ENCODE measurements at regions not wholly inside any gene's neighbourhood (a gene's known extent, or its start where the extent isn't known, plus 50 kb on each side); places are given as distances from the start of the nearest gene placed in this dataset.

- no peak for DNase-seq (ENCODE audit: low spot score)
These were observed 61.8 kb upstream of the SP4 start for GRCh38 chr7:21365866-21366624.

- DNase-seq (ENCODE audit: low spot score), result no peak
These were observed 60.8 kb upstream of the SP4 start for GRCh38 chr7:21367081-21367480.

GRCh38 chr7:21367537-21367936 lies 60.3 kb upstream of the SP4 start:
- no peak for DNase-seq (ENCODE audit: low spot score)

DNA sequence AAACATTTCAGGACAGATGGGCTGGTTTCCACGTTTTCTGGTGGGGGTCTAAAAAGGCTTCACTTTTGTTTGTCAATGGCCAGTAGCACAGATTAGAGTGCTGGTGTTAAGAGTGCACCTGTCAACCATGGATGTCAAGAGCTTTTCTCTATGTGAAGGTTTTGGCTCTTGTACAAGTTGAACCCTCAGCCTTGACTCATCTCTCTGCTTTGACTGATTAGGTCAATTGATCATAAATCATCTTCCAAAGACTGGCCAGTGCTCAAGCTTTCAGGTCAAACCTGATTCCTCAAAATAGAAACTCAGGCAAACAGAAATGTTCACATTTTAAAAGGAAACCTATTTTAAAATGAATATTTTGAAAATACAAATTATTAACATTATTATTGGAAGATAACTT lies 59.6 kb upstream of the SP4 start:
- no peak for DNase-seq (ENCODE audit: low spot score)

DNA sequence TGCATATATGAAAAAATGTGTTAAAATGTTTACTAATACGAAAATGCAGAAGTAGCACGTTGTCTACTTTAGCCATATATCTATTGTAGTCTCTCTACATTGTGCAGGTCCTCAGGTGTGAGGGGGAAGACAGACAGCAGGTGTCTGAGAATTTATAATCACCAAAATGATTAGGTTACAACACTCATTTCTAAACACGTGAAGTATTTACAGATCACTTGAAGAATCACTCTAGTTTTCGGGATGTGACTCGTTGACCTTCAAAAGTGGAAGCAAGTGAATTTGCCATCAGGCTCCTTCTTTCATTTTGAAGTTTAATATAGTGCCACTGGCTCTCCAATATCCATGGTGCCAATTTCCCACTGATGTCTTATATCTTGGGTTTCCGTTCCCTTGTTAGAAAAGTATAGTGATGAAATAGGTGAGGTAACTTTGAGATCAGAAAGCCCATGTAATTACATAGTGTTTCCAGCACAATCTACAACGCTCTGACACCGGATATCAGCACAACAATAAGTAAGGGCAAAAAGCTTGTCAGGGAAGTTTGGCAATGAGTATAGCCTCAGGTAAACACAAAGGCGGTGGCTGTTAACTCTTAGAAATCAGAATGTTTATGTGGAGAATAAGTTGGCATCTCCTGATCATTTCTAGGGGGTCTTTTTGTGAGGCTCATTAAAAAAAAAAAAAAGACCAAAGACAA lies 57.5 kb upstream of the SP4 start:
- DNase-seq (ENCODE audit: low spot score), result no peak

GRCh38 chr7:21371360-21371759 lies 56.5 kb upstream of the SP4 start:
- DNase-seq (ENCODE audit: low spot score), result no peak

DNA sequence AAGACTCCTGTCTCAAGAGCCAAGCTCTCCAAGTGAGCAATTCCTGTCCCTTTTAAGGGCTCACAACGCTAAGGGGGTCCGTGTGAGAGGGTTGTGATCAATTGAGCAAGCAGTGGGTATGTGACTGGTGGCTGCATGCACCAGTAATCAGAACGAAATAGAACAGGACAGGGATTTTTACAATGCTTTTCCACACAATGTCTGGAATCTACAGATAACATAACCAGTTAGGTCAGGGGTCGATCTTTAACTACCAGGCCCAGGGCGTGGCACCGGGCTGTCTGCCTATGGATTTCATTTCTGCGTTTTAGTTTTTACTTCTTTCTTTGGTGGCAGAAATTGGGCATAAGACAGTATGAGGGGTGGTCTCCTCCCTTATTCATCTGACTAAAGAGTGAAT lies 54.9 kb upstream of the SP4 start:
- DNase-seq (ENCODE audit: low spot score), result no peak

DNA sequence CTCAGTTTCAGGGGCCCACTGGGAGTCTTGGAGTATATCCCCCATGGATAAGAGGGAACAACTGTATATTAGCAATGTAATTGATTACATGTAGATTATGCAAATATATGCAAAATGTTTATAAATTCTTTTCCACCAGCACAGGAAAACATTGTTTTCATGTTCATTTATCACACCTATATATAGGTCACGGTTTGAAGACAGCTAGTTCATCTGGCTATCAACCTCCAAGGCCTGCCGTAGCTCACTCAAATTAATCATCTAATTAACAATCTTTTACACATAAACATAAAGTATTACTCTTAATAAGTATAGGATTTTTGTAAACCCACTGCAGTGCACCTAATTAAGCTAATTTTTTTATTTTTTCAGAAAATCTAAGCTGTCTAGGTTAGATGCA lies 53.7 kb upstream of the SP4 start:
- no peak for DNase-seq (ENCODE audit: low spot score)

DNA sequence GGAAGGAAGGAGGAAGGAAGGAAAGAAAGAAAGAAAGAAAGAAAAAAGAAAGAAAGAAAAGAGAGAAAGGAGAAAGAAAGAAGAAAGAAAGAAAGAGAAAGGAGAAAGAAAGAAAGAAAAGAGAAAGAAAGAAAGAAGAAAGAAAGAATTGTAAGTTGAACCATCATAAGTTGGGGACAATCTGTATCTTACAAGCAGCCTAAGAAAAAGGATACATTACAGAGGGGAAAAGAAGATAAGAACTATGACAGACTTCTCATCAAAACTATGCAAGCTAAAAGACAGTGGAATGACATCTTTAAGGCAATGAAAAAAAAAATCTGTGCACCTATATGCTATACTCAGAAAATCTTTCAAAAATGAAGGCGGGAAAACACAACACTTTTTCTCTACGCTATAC lies 50.3 kb upstream of the SP4 start:
- DNase-seq (ENCODE audit: low spot score), result no peak

All from NAMALWA (cell line).